ENCODE measurements at regions not wholly inside any gene's neighbourhood (a gene's known extent, or its start where the extent isn't known, plus 50 kb on each side); places are given as distances from the start of the nearest gene placed in this dataset.

- no peak for DNase-seq (ENCODE audit: low read depth in 4 of 4, low spot score in 3 of 4)
These were observed 1896.0 kb upstream of the PIK3C3 start for GRCh38 chr18:40058811-40059570.

- no peak for DNase-seq (ENCODE audit: low read depth in 4 of 4, low spot score in 3 of 4)
These were observed 1898.8 kb upstream of the PIK3C3 start for GRCh38 chr18:40056079-40056692.

GRCh38 chr18:40055262-40055661, 1899.8 kb upstream of the PIK3C3 start:
- DNase-seq (ENCODE audit: low read depth in 4 of 4, low spot score in 3 of 4) = no peak

GRCh38 chr18:40049716-40050115, 1905.3 kb upstream of the PIK3C3 start:
- no peak for DNase-seq (ENCODE audit: low read depth in 4 of 4, low spot score in 3 of 4)

GRCh38 chr18:40048886-40049650, 1906.0 kb upstream of the PIK3C3 start:
- no peak for DNase-seq (ENCODE audit: low read depth in 4 of 4, low spot score in 3 of 4)

- no peak for DNase-seq (ENCODE audit: low read depth in 4 of 4, low spot score in 3 of 4)
These were observed 1906.8 kb upstream of the PIK3C3 start for GRCh38 chr18:40048253-40048652.

- no peak for DNase-seq (ENCODE audit: low read depth in 4 of 4, low spot score in 3 of 4)
These were observed 1908.4 kb upstream of the PIK3C3 start for GRCh38 chr18:40046596-40046995.

- no peak for DNase-seq (ENCODE audit: low read depth in 4 of 4, low spot score in 3 of 4)
These were observed 1913.1 kb upstream of the PIK3C3 start for GRCh38 chr18:40041951-40042350.

- no peak for DNase-seq (ENCODE audit: low read depth in 4 of 4, low spot score in 3 of 4)
These were observed 1914.5 kb upstream of the PIK3C3 start for GRCh38 chr18:40040574-40040973.

GRCh38 chr18:40037356-40037755, 1917.7 kb upstream of the PIK3C3 start:
- no peak for DNase-seq (ENCODE audit: low read depth in 4 of 4, low spot score in 3 of 4)

- DNase-seq (ENCODE audit: low read depth in 4 of 4, low spot score in 3 of 4) = no peak
These were observed 1918.2 kb upstream of the PIK3C3 start for GRCh38 chr18:40036861-40037260.

- DNase-seq (ENCODE audit: low read depth in 4 of 4, low spot score in 3 of 4) = no peak
These were observed 1919.1 kb upstream of the PIK3C3 start for GRCh38 chr18:40035966-40036365.

- no peak for DNase-seq (ENCODE audit: low read depth in 4 of 4, low spot score in 3 of 4)
These were observed 1923.0 kb upstream of the PIK3C3 start for GRCh38 chr18:40032076-40032475.

- DNase-seq (ENCODE audit: low read depth in 4 of 4, low spot score in 3 of 4) = no peak
These were observed 1923.6 kb upstream of the PIK3C3 start for GRCh38 chr18:40031435-40031834.

GRCh38 chr18:40019797-40020392, 1935.1 kb upstream of the PIK3C3 start:
- no peak for DNase-seq (ENCODE audit: low read depth in 4 of 4, low spot score in 3 of 4)

GRCh38 chr18:40018266-40018665, 1936.8 kb upstream of the PIK3C3 start:
- DNase-seq (ENCODE audit: low read depth in 4 of 4, low spot score in 3 of 4) = no peak

GRCh38 chr18:40017021-40017420, 1938.0 kb upstream of the PIK3C3 start:
- DNase-seq (ENCODE audit: low read depth in 4 of 4, low spot score in 3 of 4) = no peak

GRCh38 chr18:40016405-40016804, 1938.6 kb upstream of the PIK3C3 start:
- no peak for DNase-seq (ENCODE audit: low read depth in 4 of 4, low spot score in 3 of 4)

- DNase-seq (ENCODE audit: low read depth in 4 of 4, low spot score in 3 of 4) = no peak
These were observed 1941.9 kb upstream of the PIK3C3 start for GRCh38 chr18:40013001-40013609.

GRCh38 chr18:40011201-40011600, 1943.8 kb upstream of the PIK3C3 start:
- no peak for DNase-seq (ENCODE audit: low read depth in 4 of 4, low spot score in 3 of 4)

- DNase-seq (ENCODE audit: low read depth in 4 of 4, low spot score in 3 of 4) = no peak
These were observed 1948.4 kb upstream of the PIK3C3 start for GRCh38 chr18:40006634-40007033.
